Nephron (organoid): ENCODE measurements at regions not wholly inside any gene's neighbourhood (a gene's known extent, or its start where the extent isn't known, plus 50 kb on each side); places are given as distances from the start of the nearest gene placed in this dataset.

Experiments
- H3K27ac Mint-ChIP-seq, 3 experiments: 2 replicates each; pipeline ENCODE4 v1.8.0; 2020; ENCODE audit warnings: mixed read lengths in 3 of 3, mild to moderate bottlenecking in 2 of 3, moderate library complexity in 1 of 3
- H3K27me3 Mint-ChIP-seq: 2 replicates; pipeline ENCODE4 v1.8.0; 2021; ENCODE audit warnings: low read depth, mild to moderate bottlenecking, moderate library complexity, mixed read lengths
- H3K36me3 Mint-ChIP-seq: 2 replicates; pipeline ENCODE4 v1.8.0; 2020; ENCODE audit warnings: low read depth, mixed read lengths
- H3K4me1 Mint-ChIP-seq: 2 replicates; pipeline ENCODE4 v1.8.0; 2020; ENCODE audit warnings: mixed read lengths
- H3K4me3 Mint-ChIP-seq, 3 experiments: 2 replicates each; pipeline ENCODE4 v1.8.0; 2020; ENCODE audit warnings: mild to moderate bottlenecking in 3 of 3, mixed read lengths in 3 of 3, moderate library complexity in 2 of 3
- H3K9me3 Mint-ChIP-seq: 2 replicates; pipeline ENCODE4 v1.8.0; 2020; ENCODE audit warnings: mixed read lengths
- CTCF ChIP-seq, 3 experiments: fragments of 200-600 bp; sonication (generic); IDR thresholded peaks; one replicate each; pipeline ENCODE4 v1.5.0; 2021; ENCODE audit warnings: antibody characterized with exemption in 3 of 3; ENCODE audit not compliant: unreplicated experiment in 3 of 3

GRCh38 chr5:74352256-74352655 is 288.3 kb downstream of the ENC1 start:
- peaks cover 29% of the 10 kb centered on the region for H3K4me1 Mint-ChIP-seq
- H3K4me3 Mint-ChIP-seq, result peak overlapping the region in 1 of 3 experiments; percentile 50
- peak overlapping the region; percentile 41 to 91 (median 75) for H3K27ac Mint-ChIP-seq
- H3K27me3 Mint-ChIP-seq, result peaks cover 4% of the 10 kb centered on the region
- peaks cover 31% of the 10 kb centered on the region for H3K9me3 Mint-ChIP-seq
- no peak for TF ChIP-seq CTCF (IDR thresholded peaks at IDR 0.05; ENCODE audit: unreplicated experiment in 3 of 3)
- no peaks in the 10 kb centered on the region for H3K36me3 Mint-ChIP-seq

DNA sequence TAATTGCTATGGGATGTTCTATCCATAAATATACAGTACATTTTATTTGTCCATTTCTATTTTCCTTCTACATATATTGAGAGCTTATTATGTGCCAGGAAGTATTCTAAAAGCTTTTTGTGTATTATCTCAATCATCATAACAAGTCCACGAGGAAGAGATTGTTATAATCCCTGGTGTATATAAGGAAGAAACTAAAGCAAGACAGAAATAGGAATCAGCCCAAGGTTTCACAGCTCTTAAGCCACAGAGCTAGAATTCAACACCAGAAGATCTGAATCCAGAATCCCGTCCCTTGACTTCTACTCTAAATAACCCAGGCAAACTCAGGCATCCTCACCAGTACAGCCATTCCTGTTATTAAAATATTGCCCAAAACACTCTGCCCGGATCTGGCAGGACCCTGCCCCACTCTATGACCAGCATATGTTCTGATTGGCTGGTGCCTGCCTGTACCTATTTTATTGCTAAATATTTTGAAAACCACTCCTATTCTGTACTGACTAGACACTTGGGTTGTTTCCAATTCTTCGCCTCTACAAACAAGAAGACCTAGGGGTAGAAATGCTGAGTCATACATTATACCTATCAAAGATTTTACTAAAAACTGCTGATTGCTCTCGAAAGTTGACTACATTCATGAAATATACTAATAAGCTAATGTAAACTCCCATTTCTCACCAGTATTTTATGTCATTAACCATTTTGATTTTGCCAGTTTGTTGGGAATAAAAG is 297.4 kb downstream of the ENC1 start:
- H3K9me3 Mint-ChIP-seq, result peaks cover 13% of the 10 kb centered on the region
- peaks cover 21% of the 10 kb centered on the region for H3K4me1 Mint-ChIP-seq
- no peak overlapping the region for H3K4me3 Mint-ChIP-seq
- no peaks in the 10 kb centered on the region for H3K36me3 Mint-ChIP-seq
- no peak for TF ChIP-seq CTCF (IDR thresholded peaks at IDR 0.05; ENCODE audit: unreplicated experiment in 3 of 3)
- no peaks in the 10 kb centered on the region for H3K27me3 Mint-ChIP-seq
- peak overlapping the region in 2 of 3 experiments; percentile 3 to 23 for H3K27ac Mint-ChIP-seq

- Mint-ChIP-seq H3K9me3 (peaks cover 7% of the 10 kb centered on the region), H3K4me1 (peaks cover 30% of the 10 kb centered on the region), H3K27ac (no peak overlapping the region), H3K36me3 (no peaks in the 10 kb centered on the region), H3K27me3 (no peaks in the 10 kb centered on the region), H3K4me3 (no peak overlapping the region)
- no peak for TF ChIP-seq CTCF (IDR thresholded peaks at IDR 0.05; ENCODE audit: unreplicated experiment in 3 of 3)
Measured at GRCh38 chr5:74342182-74342581, 298.3 kb downstream of the ENC1 start.

DNA sequence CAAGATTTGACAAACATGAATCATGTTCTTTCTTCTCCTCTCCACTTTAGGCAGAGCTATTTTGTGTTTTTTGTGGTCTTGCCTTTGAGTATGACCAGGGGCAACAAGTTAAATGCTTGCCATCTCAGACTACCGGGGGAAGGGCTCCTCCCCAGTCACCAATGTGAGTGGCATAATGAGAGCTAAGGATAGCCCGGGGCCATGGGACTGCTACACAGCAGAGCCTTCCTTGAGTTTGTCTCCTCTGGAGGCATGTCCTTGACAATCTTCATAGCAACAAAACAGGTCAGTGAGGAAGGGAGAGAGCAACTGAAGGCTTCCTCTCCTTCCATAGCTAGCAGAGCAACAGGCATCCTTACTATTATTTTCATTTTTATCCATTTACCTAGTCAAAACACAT is 299.3 kb downstream of the ENC1 start:
- no peak for TF ChIP-seq CTCF (IDR thresholded peaks at IDR 0.05; ENCODE audit: unreplicated experiment in 3 of 3)
- no peak overlapping the region for H3K4me3 Mint-ChIP-seq
- H3K4me1 Mint-ChIP-seq, result peaks cover 40% of the 10 kb centered on the region
- H3K9me3 Mint-ChIP-seq, result peaks cover 2% of the 10 kb centered on the region
- H3K27ac Mint-ChIP-seq, result no peak overlapping the region
- H3K36me3 Mint-ChIP-seq, result no peaks in the 10 kb centered on the region
- no peaks in the 10 kb centered on the region for H3K27me3 Mint-ChIP-seq

DNA sequence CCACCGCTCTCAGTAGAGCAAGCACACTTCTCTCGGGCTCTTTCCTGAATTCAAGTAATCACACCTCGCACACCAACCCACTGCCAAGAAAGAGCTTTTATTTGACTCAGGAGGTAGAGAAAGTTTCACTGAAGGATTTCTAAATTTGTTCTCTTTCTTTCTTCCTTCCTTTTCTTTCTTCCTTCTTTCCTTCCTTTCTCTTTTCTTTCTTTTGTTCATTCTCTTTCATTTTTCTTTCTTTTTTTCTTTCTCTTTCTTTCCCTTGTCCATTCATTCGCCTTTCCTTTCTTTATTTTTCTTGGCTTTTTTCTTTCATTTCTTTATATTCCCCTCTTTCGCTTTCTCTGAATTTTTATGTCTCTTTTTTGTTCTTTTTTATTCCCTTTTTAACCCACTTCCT is 300.1 kb downstream of the ENC1 start:
- Mint-ChIP-seq H3K9me3 (peaks cover 2% of the 10 kb centered on the region), H3K4me1 (peaks cover 43% of the 10 kb centered on the region), H3K27ac (peak overlapping the region in 1 of 3 experiments; percentile 66), H3K27me3 (no peaks in the 10 kb centered on the region), H3K4me3 (peak overlapping the region in 1 of 3 experiments; percentile 21), H3K36me3 (no peaks in the 10 kb centered on the region)
- TF ChIP-seq CTCF (IDR thresholded peaks at IDR 0.05; ENCODE audit: unreplicated experiment in 3 of 3), result no peak

- Mint-ChIP-seq H3K4me3 (no peak overlapping the region), H3K27me3 (no peaks in the 10 kb centered on the region), H3K9me3 (no peaks in the 10 kb centered on the region), H3K27ac (peak overlapping the region; percentile 66 to 79 (median 73)), H3K4me1 (peaks cover 43% of the 10 kb centered on the region), H3K36me3 (no peaks in the 10 kb centered on the region)
- no peak for TF ChIP-seq CTCF (IDR thresholded peaks at IDR 0.05; ENCODE audit: unreplicated experiment in 3 of 3)
Measured at GRCh38 chr5:74337984-74338310, 302.6 kb downstream of the ENC1 start.
